ENCODE measurements at regions not wholly inside any gene's neighbourhood (a gene's known extent, or its start where the extent isn't known, plus 50 kb on each side); places are given as distances from the start of the nearest gene placed in this dataset.
"Not testable (repeated sequence)": the region's sequence is repeated elsewhere in the genome, so short reads cannot be mapped to it uniquely, and the experiment has no call there.

DNA sequence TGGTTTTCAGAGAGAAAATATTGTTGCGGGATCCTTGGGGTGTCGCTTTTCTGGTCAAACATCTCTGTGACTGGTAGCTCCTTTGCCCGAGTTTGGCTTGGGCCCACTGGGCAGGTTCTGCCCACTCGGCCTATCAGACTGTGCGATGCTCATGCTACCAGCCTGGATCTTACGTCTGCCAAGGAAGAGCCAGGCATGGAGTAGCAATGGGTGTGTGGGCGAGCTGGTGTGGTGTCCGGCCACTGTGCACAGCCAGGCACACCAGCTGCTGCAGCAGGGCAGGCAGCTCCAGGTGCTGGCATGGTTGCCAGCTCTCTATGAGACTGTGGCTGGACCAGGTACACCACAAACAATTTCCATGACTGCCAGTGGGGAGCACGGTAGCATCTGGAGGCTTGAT is 1351.8 kb upstream of the PCDH20 start:
- no peaks in the 10 kb centered on the region for H3K27me3 ChIP-seq (ENCODE audit: control insufficient read depth, insufficient read depth, low read length)
- TF ChIP-seq, protein P1, sequence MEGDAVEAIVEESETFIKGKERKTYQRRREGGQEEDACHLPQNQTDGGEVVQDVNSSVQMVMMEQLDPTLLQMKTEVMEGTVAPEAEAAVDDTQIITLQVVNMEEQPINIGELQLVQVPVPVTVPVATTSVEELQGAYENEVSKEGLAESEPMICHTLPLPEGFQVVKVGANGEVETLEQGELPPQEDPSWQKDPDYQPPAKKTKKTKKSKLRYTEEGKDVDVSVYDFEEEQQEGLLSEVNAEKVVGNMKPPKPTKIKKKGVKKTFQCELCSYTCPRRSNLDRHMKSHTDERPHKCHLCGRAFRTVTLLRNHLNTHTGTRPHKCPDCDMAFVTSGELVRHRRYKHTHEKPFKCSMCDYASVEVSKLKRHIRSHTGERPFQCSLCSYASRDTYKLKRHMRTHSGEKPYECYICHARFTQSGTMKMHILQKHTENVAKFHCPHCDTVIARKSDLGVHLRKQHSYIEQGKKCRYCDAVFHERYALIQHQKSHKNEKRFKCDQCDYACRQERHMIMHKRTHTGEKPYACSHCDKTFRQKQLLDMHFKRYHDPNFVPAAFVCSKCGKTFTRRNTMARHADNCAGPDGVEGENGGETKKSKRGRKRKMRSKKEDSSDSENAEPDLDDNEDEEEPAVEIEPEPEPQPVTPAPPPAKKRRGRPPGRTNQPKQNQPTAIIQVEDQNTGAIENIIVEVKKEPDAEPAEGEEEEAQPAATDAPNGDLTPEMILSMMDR (IDR thresholded peaks at IDR 0.05; ENCODE audit: insufficient read depth, low read length, severe bottlenecking) = no peak
- no peak overlapping the region for H3K4me3 ChIP-seq (ENCODE audit: low read depth, low read length)
- no peak for FAIRE-seq
- DNase-seq (ENCODE audit: low read depth) = no peak
- no peaks in the 10 kb centered on the region for H3K36me3 ChIP-seq (ENCODE audit: control insufficient read depth, insufficient read depth, low read length)

GRCh38 chr13:62760724-62761123 is 1345.1 kb upstream of the PCDH20 start:
- H3K36me3 ChIP-seq (ENCODE audit: control insufficient read depth, insufficient read depth, low read length) = no peaks in the 10 kb centered on the region
- FAIRE-seq = no peak
- TF ChIP-seq, protein P1 (IDR thresholded peaks at IDR 0.05; ENCODE audit: insufficient read depth, low read length, severe bottlenecking) = no peak
- DNase-seq (ENCODE audit: low read depth) = no peak
- no peak overlapping the region for H3K4me3 ChIP-seq (ENCODE audit: low read depth, low read length)
- no peaks in the 10 kb centered on the region for H3K27me3 ChIP-seq (ENCODE audit: control insufficient read depth, insufficient read depth, low read length)

GRCh38 chr13:62747629-62748028 is 1332.0 kb upstream of the PCDH20 start:
- TF ChIP-seq, protein P1 (IDR thresholded peaks at IDR 0.05; ENCODE audit: insufficient read depth, low read length, severe bottlenecking) = no peak
- FAIRE-seq (no peak), DNase-seq (ENCODE audit: low read depth) (no peak)
- H3K27me3 ChIP-seq (ENCODE audit: control insufficient read depth, insufficient read depth, low read length) = no peaks in the 10 kb centered on the region
- H3K4me3 ChIP-seq (ENCODE audit: low read depth, low read length) = no peak overlapping the region
- H3K36me3 ChIP-seq (ENCODE audit: control insufficient read depth, insufficient read depth, low read length) = no peaks in the 10 kb centered on the region

- TF ChIP-seq, protein P1 (IDR thresholded peaks at IDR 0.05; ENCODE audit: insufficient read depth, low read length, severe bottlenecking) = no peak
- H3K27me3 ChIP-seq (ENCODE audit: control insufficient read depth, insufficient read depth, low read length) = no peaks in the 10 kb centered on the region
- H3K4me3 ChIP-seq (ENCODE audit: low read depth, low read length) = no peak overlapping the region
- no peak for FAIRE-seq
- H3K36me3 ChIP-seq (ENCODE audit: control insufficient read depth, insufficient read depth, low read length) = no peaks in the 10 kb centered on the region
- DNase-seq (ENCODE audit: low read depth) = no peak
Measured at GRCh38 chr13:62747152-62747551, 1331.5 kb upstream of the PCDH20 start.

GRCh38 chr13:62729746-62730145 is 1314.1 kb upstream of the PCDH20 start:
- not testable (repeated sequence) for H3K36me3 ChIP-seq (ENCODE audit: control insufficient read depth, insufficient read depth, low read length); FAIRE-seq; H3K27me3 ChIP-seq (ENCODE audit: control insufficient read depth, insufficient read depth, low read length); DNase-seq (ENCODE audit: low read depth); H3K4me3 ChIP-seq (ENCODE audit: low read depth, low read length)

- TF ChIP-seq, protein P1 (IDR thresholded peaks at IDR 0.05; ENCODE audit: insufficient read depth, low read length, severe bottlenecking) = no peak
- FAIRE-seq (no peak), DNase-seq (ENCODE audit: low read depth) (no peak)
- H3K27me3 ChIP-seq (ENCODE audit: control insufficient read depth, insufficient read depth, low read length) = no peaks in the 10 kb centered on the region
- no peaks in the 10 kb centered on the region for H3K36me3 ChIP-seq (ENCODE audit: control insufficient read depth, insufficient read depth, low read length)
- H3K4me3 ChIP-seq (ENCODE audit: low read depth, low read length) = no peak overlapping the region
Measured at GRCh38 chr13:62721893-62722292, 1306.2 kb upstream of the PCDH20 start.

DNA sequence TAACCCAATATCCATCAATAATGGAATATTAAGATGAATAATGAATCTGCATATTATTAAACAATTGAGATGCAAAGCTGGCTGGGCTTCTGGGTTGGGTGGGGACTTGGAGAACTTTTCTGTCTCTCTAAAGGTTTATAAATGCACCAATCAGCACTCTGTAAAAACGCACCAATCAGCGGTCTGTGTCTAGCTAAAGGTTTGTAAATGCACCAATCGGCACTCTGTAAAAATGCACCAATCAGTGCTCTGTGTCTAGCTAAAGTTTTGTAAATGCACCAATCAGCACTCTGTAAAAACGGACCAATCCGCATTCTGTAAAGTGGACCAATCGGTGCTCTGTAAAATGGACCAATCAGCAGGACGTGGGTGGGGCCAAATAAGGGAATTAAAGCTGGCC is 1296.3 kb upstream of the PCDH20 start:
- FAIRE-seq; H3K27me3 ChIP-seq (ENCODE audit: control insufficient read depth, insufficient read depth, low read length); H3K36me3 ChIP-seq (ENCODE audit: control insufficient read depth, insufficient read depth, low read length); DNase-seq (ENCODE audit: low read depth); H3K4me3 ChIP-seq (ENCODE audit: low read depth, low read length): not testable (repeated sequence)
